NCI-H748 treated with DMSO at 0.1 percent for 48 hours (cell line): ENCODE measurements at regions not wholly inside any gene's neighbourhood (a gene's known extent, or its start where the extent isn't known, plus 50 kb on each side); places are given as distances from the start of the nearest gene placed in this dataset.
"Not testable (repeated sequence)": the region's sequence is repeated elsewhere in the genome, so short reads cannot be mapped to it uniquely, and the experiment has no call there.

Experiments
- DNase-seq: peaks from one replicate; lab custom pipeline; 2025; lab: John Stamatoyannopoulos, UW

DNA sequence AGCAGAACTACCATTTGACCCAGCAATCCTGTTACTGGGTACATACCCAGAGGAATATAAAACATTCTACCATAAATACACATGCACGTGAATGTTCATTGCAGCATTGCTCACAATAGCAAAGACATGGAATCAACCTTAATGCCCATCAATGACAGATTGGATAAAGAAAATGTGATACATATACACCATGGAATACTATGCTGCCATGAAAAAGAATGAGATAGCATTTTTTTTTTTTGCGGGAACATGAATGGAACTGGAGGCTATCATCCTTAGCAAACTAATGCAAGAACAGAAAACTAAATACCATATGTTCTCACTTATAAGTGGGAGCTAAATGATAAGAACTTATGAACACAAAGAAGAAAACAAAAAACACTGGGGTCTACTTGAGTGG, 72.5 kb upstream of the C1GALT1C1 start:
- DNase-seq = not testable (repeated sequence)

DNA sequence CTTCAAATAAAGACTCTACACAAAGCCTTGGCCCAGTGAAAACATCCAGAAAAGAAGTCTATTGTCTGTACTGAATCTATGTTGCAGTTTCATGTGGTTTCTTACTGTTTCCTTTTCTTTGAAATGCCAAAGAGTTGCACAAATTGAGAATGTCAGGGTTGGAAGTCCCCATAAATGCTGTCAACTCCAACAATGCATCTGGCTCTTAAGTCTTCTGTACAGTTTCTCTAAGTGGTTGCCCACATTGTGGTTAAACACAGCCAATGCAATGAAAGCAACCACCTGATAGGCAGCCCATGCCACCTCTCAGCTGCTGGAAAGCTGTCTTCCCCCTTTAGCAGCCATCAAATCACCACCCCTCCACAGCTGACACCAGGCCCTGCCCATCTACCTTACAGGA, 67.2 kb upstream of the C1GALT1C1 start:
- DNase-seq = no peak

DNA sequence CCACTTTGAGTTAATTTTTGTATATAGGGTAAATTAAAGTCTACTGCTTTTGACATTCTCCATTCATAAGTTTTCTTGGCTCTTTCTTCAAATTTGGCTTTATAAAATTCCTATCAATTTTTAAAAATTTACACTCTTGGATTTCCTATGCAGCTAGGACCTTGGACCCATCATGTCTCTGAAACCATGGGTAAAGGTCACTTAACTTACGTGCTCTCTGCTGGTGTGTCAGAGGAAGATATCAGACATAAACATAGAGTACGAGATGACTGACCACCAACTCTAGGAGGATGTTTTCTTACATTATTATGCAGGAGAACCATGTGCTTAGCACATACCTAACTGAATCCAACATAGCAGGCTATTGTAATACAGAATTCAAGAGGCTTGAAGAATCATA, 62.5 kb upstream of the C1GALT1C1 start:
- no peak for DNase-seq

DNA sequence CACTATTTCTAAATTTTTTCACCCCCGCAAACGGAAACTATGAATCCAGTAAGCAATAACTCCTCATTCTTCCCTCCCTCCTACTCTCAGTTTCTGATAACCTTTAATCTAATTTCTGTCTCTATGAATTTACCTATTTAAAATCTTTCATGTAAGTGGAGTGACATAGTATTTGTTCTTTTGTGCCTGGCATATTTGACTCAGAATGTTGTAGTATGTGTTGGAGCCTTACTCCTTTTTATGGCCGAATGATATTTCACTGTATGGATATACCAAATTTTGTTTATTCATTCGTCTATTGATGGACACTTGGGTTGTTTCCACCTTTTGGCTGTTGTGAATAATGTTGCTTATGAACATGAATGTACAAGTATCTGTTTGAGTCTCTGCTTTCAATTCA, 61.1 kb upstream of the C1GALT1C1 start:
- no peak for DNase-seq

DNA sequence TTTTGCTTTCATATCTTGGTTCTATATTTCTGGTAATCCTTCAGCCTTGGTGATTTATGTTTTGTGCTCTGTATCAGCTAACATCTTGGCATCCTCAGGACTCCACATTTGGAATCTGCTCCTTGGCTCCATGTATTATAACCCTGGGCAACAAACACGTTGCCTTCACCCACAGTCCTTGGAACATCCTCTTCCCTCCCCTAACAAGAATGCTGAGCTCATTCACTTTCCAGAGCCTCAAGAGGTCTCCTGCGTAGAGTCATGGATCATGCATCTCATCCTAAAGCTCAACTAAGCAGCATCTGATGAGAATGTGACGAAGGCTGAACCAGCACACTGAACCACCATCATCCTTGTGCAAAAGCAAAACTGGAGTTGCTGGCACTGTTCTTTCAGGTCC, 60.5 kb upstream of the C1GALT1C1 start:
- DNase-seq = no peak

DNA sequence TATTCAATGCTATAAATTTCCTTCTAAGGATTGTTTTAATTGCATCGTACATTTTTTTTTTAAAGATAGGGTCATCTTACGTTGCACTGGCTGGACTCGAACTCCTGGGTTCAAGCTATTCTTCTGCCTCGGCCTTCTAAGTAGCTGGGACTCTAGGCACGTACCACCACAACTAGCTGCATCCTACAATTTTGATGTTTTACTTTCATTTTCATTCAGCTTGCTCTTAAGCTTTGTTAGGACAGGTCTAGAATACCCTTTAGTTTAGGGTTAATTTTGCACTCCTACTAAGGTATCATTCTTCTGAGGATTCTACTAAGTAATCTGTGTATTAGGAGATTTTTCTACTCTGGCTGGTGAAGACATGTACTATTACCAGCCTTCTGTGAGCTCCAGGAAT, 50.2 kb upstream of the C1GALT1C1 start:
- no peak for DNase-seq
